AG09319 (cell line): ENCODE measurements at regions not wholly inside any gene's neighbourhood (a gene's known extent, or its start where the extent isn't known, plus 50 kb on each side); places are given as distances from the start of the nearest gene placed in this dataset.

Source experiments
- DNase-seq: peaks from one replicate; pipeline ENCODE4 v3.0.0-alpha.2; 2010; ENCODE audit warnings: low read depth; ENCODE audit errors: extremely low read depth
- TF ChIP-seq, protein P1 (sequence below): IDR thresholded peaks from 2 replicates; pipeline ENCODE4 v1.5.1; 2011; ENCODE audit warnings: low read depth, mild to moderate bottlenecking, inconsistent platforms, low read length, moderate library complexity

DNA sequence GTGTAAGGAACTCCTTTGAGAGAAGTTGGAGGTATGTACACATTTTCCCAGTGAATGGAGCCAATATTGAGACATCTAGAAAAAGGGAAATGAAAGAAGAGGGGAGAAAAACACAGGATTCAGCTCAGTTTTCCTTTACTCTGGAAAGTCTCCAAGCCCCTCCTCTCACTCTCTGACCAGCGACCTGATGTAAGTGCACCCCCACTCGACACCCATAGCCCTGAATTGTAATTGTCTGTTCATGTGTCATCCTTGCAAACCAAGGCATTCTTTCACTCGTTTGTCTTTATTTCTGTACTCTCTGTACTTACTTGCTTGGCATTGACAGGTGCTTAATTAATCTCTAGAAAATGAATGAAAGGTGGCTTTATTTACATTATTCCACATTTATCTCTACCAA is 55.7 kb upstream of the CTAGE1 start:
- no peak for DNase-seq
- TF ChIP-seq, protein P1, sequence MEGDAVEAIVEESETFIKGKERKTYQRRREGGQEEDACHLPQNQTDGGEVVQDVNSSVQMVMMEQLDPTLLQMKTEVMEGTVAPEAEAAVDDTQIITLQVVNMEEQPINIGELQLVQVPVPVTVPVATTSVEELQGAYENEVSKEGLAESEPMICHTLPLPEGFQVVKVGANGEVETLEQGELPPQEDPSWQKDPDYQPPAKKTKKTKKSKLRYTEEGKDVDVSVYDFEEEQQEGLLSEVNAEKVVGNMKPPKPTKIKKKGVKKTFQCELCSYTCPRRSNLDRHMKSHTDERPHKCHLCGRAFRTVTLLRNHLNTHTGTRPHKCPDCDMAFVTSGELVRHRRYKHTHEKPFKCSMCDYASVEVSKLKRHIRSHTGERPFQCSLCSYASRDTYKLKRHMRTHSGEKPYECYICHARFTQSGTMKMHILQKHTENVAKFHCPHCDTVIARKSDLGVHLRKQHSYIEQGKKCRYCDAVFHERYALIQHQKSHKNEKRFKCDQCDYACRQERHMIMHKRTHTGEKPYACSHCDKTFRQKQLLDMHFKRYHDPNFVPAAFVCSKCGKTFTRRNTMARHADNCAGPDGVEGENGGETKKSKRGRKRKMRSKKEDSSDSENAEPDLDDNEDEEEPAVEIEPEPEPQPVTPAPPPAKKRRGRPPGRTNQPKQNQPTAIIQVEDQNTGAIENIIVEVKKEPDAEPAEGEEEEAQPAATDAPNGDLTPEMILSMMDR = no peak

DNA sequence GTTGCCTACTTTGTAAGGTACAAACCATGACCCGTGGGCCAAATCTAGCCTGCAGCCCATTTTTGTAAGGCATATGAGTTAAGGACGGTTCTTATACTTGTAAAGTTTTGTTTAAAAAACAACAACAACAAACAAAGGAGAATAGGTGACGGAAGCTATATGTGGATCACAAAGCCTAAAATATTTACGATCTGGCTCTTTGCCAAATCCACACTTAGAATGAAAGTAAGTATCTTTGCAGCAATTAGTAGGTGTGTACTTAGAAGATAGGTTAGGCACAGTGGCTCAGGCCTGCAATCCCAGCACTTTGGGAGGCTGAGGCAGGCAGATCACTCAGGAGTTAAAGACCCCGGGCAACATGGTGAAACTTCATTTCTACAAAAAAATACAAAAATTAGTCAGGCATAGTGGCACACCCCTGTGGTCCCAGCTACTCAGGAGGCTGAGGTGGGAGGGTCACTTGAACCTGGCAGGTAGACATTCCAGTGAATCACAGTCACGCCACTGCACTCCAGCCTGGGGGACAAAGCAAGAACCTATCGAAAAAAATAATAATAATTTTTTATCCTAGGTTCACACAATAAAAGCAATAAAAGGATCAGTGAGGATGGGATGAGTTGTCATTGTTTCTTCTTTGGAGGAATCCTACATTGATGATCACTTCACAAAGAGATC is 57.8 kb upstream of the CTAGE1 start:
- TF ChIP-seq, protein P1 = no peak
- DNase-seq = no peak

GRCh38 chr18:22477222-22477621 is 59.5 kb upstream of the CTAGE1 start:
- TF ChIP-seq, protein P1 = no peak
- DNase-seq = no peak

DNA sequence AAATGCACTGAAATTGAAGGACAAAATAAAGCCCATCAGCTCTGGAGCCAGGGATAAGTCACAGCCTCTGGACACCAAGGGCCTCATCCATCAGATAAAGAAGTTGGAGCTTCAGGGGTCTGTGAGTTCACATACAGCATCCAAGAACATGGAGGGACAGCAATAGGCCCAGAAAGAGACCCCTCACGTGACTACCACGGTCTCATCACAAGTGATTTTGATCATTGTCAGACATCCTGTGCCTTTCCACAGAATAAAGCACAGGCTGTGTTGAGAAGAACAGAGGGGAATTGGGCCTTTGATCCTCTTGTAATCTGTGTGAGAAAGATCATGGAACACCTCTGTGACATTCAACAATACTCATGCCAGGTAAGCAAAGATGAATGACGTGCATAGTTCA is 65.2 kb upstream of the CTAGE1 start:
- DNase-seq = no peak
- TF ChIP-seq, protein P1 = no peak

GRCh38 chr18:22483407-22483806 is 65.7 kb upstream of the CTAGE1 start:
- no peak for DNase-seq
- TF ChIP-seq, protein P1 = no peak

DNA sequence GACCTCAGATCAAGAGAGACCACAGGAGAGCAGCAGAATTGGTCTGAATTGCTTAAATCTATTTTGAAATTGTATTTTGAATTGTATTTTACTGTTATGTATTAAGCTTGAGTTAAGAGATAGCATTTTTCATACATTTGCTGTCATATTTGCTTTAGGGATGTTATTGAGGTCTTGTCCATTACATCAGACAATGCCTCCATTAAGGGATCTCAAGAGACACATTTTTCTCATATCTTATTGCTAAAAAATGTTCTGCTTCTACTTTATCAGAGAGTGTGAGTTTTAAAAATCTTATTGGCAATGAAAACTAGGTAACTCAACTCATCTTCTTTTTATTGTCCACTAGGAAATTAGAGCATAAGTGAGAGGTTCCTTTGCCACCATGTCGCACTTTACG is 66.8 kb upstream of the CTAGE1 start:
- TF ChIP-seq, protein P1 = no peak
- no peak for DNase-seq

DNA sequence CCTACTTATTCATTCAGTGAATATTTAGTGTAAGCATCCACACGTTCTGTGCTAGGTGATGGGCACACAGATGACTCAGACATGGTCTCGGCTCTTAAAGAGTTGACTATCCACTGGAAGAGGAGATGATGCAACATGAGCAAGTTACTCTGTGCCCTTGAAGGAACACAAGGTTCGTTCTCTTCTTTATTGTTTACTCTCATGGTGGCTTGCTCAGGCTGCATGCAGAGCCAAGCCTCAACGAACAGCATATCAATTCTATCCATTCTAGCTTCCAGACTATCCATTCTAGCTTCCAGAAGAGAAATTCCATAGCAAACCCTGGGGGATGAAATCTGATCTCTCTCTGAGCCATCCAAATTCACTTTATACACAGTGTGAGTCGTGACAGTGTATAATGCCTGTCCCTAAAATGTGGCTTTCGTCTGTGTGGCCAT is 68.1 kb upstream of the CTAGE1 start:
- DNase-seq = no peak
- TF ChIP-seq, protein P1 = no peak
